Astrocyte of the cerebellum (primary cell): ENCODE measurements at regions not wholly inside any gene's neighbourhood (a gene's known extent, or its start where the extent isn't known, plus 50 kb on each side); places are given as distances from the start of the nearest gene placed in this dataset.

Source experiments
- DNase-seq: peaks from one replicate; pipeline ENCODE4 v3.0.0-alpha.2; 2011; ENCODE audit warnings: low read depth
- H3K4me3 ChIP-seq: 2 replicates; pipeline ENCODE4 v1.5.1; 2011; ENCODE audit warnings: mild to moderate bottlenecking, low read depth, low read length, moderate library complexity
- in situ Hi-C: cut with HindIII; loops from 2 replicates; pipeline ENCODE4 v1.10.0; 2017; ENCODE audit warnings: low sequenced_read_pairs
- TF ChIP-seq, protein P1 (sequence below): IDR thresholded peaks from 2 replicates; pipeline ENCODE4 v1.5.1; 2012; ENCODE audit warnings: low read length, low read depth, moderate library complexity, mild to moderate bottlenecking; ENCODE audit errors: missing control alignments

DNA sequence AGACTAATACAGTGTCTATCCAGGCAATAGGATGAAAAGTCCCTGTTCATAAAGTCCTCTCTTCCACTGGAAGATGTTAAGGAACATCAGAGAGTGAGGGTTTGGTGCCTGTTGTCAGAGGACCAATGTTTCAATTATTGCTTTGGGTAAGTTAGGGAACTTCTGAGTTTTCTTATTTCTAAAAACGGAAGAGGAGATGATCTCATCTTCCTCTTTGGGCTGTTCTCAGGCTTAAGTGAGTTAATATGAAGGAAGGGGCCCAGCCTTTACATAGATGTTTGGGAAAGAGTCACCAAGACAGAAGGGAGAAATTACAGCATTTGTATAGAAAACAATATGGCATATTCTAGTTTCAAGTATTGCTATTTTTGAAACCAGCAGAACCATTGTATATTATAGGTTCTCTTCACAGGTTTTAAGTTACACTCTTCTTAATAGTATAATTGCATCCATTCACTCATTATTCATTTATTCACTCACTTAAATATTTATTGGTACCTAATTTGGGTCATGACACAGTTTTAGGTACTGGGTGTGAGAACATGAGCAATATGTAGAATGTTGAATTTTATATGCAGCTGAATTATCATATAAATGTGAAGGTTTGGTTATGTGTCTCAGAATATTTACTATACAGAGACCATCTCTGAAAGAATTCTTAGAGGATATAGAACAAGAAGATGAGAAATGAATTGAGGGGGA is 68.5 kb upstream of the LRIG3 start:
- in situ Hi-C loops: no loop called here
- no peak overlapping the region for H3K4me3 ChIP-seq
- no peak for DNase-seq
- TF ChIP-seq, protein P1, sequence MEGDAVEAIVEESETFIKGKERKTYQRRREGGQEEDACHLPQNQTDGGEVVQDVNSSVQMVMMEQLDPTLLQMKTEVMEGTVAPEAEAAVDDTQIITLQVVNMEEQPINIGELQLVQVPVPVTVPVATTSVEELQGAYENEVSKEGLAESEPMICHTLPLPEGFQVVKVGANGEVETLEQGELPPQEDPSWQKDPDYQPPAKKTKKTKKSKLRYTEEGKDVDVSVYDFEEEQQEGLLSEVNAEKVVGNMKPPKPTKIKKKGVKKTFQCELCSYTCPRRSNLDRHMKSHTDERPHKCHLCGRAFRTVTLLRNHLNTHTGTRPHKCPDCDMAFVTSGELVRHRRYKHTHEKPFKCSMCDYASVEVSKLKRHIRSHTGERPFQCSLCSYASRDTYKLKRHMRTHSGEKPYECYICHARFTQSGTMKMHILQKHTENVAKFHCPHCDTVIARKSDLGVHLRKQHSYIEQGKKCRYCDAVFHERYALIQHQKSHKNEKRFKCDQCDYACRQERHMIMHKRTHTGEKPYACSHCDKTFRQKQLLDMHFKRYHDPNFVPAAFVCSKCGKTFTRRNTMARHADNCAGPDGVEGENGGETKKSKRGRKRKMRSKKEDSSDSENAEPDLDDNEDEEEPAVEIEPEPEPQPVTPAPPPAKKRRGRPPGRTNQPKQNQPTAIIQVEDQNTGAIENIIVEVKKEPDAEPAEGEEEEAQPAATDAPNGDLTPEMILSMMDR: no peak

DNA sequence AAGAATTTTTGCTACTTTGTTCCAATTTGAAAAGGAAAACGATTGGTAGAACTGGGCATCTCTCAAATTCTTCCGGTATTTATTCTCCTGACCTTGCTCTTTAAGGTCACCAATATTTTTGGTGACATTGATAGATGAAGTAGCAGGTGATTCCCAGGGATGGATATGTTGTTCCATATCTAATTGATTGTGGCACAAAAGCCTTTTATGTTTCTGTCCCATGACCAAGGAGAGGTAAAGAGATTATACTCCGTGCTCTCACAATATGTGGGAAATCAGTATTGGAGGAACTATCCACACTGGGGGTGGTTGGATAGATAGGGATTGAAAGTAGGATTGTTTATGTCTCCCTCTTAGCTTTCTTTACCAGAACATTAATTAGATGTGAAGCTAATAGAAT is 61.7 kb upstream of the LRIG3 start:
- in situ Hi-C loops: no loop called here
- no peak overlapping the region for H3K4me3 ChIP-seq
- TF ChIP-seq, protein P1: no peak
- no peak for DNase-seq

DNA sequence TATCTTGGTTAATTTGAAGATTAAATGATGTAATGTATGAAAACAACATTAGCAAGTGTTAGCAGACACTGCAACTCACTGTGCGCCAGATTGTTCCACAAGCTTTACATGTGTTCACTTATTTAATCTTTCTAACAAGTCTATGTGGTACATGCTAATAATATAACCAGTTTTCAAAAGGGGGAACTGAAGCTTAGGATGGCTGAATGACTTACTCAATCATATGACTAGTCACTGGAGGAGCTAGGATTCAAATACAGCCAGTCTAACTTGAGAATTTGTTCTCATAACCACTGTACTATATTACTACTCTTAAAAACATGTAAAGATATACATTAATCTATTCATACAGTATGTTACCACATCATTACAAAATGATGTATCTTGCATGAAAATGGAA is 60.5 kb upstream of the LRIG3 start:
- in situ Hi-C loops: no loop called here
- TF ChIP-seq, protein P1: no peak
- DNase-seq: no peak

DNA sequence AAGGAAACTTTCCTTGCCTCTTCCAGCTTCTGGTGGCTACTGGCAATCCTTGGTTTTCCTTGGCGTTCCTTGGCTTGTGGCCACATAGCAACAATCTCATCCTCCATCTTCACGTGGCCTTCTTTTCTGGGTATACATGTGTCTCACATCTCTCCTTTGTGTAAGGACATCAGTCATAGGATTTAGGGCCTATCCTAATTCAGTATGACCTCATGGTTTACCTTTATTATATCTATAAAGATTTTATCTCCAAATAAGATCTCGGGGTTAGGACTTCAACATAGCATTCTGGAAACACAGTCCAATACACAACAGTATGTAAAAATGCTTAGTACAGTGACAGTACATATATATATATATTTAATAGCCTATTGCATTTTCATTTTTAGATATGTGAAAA is 58.4 kb upstream of the LRIG3 start:
- TF ChIP-seq, protein P1: no peak
- in situ Hi-C loops: no loop called here
- no peak for DNase-seq
- H3K4me3 ChIP-seq: no peak overlapping the region

More for the DNA sequence above, 60.5 kb upstream of the LRIG3 start:
- no peak overlapping the region for H3K4me3 ChIP-seq

DNA sequence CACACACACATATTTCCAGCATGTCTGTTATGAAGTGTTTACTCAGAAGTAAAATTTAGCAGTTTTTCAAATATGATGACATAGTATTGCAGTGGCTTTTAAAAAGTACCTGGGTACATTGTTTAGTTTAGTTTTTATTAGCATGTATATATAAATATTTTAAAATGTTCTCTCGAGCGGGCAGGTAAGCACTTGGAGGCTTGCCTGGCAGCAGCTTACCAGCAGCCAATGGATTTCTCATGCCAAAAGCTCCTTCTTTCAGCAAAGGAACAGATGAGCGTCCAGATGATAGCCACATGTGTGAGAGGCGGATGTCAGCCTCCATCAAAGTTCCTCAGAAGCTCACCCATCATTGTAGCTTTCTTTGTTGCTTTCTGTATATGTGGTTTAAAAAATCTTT is 57.2 kb upstream of the LRIG3 start:
- TF ChIP-seq, protein P1: no peak
- no peak overlapping the region for H3K4me3 ChIP-seq
- in situ Hi-C loops: no loop called here
- DNase-seq: no peak

DNA sequence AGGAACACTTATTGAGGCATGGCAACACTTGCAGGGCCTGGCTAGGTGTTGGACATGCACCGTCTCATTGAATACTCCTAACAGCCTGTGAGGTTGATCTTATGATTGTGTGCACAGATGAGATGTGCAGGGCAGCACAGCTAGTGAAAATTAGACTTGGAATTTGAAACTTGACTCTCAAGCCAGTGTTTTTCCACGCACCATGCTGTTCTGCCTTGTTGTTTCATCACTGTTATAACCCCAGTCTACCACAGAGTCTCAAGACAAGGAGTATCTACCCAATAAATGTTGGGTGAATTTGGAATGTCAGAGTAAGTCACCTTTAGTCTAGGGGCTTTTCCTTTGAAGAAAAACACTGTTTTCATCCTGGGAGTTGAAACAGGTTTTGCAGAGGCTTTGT is 55.8 kb upstream of the LRIG3 start:
- H3K4me3 ChIP-seq: no peak overlapping the region
- in situ Hi-C loops: no loop called here
- DNase-seq: peak; percentile 15
- TF ChIP-seq, protein P1: no peak
